ENCODE measurements at regions not wholly inside any gene's neighbourhood (a gene's known extent, or its start where the extent isn't known, plus 50 kb on each side); places are given as distances from the start of the nearest gene placed in this dataset.

DNA sequence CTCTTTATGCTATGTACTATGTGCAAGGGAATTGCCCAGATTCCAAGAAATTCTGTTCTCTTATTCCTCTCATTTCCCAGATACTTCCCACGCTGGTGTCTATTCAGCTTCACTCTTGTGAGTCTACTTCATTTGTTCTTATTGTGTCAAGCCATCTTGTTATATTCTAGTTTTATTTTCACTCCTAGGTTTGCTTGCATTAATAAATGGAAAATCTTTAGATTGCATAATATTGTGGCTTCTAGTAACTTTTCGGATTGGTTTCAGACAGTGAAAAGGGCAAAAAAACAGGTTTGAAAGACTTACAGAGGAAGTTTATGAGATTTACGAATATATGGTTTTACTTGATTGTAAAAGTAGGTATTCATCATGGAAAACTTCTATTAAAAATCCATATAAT is 128.4 kb downstream of the BTC start:
- no peak overlapping the region for H2BK5ac ChIP-seq (ENCODE audit: low read length)
- H3K27me3 ChIP-seq (ENCODE audit: control insufficient read depth in 3 of 3, insufficient read depth in 3 of 3, low read depth in 1 of 3, low read length in 3 of 3): no peaks in the 10 kb centered on the region
- no peaks in the 10 kb centered on the region for H3K9me3 ChIP-seq (replicated peaks in 1 of 2; ENCODE audit: control insufficient read depth in 2 of 2, insufficient read depth in 1 of 2, low read depth in 1 of 2, low read length in 2 of 2)
- DNase-seq (ENCODE audit: low spot score): no peak
- no peak overlapping the region for H3K23ac ChIP-seq (ENCODE audit: low read depth, low read length, poor library complexity)
- no peak overlapping the region for H3K4ac ChIP-seq (ENCODE audit: low read length)
- no peak overlapping the region for H2BK15ac ChIP-seq (ENCODE audit: low read length)
- no peak overlapping the region for H3K14ac ChIP-seq (ENCODE audit: low read length)
- no peaks in the 10 kb centered on the region for H3K79me1 ChIP-seq (ENCODE audit: low read depth, low read length)
- WGBS, 2 donors (ENCODE audit: extremely low coverage in 2 of 2, insufficient read length in 2 of 2, insufficient replicate concordance in 1 of 2): no CpG with 5 or more reads among the region's 3 CpGs
- H4K91ac ChIP-seq (ENCODE audit: low read depth, low read length, poor library complexity): no peak overlapping the region
- H3K4me3 ChIP-seq (ENCODE audit: low read length in 2 of 2): no peak overlapping the region
- H2AFZ ChIP-seq (ENCODE audit: low read length): no peak overlapping the region
- H2BK120ac ChIP-seq (ENCODE audit: low read depth, low read length): no peak overlapping the region
- H3K18ac ChIP-seq (ENCODE audit: low read length): no peak overlapping the region
- H2AK5ac ChIP-seq (ENCODE audit: low read depth, low read length): no peak overlapping the region
- H2BK12ac ChIP-seq (ENCODE audit: low read length): no peak overlapping the region
- no peak overlapping the region for H4K8ac ChIP-seq (ENCODE audit: low read depth, low read length)
- H3K9ac ChIP-seq (ENCODE audit: low read depth, low read length, poor library complexity): no peak overlapping the region
- no peaks in the 10 kb centered on the region for H3K36me3 ChIP-seq (replicated peaks in 1 of 2; ENCODE audit: control insufficient read depth in 2 of 2, insufficient read depth in 2 of 2, low read length in 2 of 2)
- peaks cover 0 to 4% of the 10 kb centered on the region in 2 donors for H3K4me1 ChIP-seq (ENCODE audit: control insufficient read depth in 2 of 2, insufficient read depth in 1 of 2, low read depth in 1 of 2, low read length in 2 of 2)
- H3K27ac ChIP-seq (replicated peaks; ENCODE audit: low read length): no peak overlapping the region
- no peak overlapping the region for H3K4me2 ChIP-seq (ENCODE audit: insufficient read depth, low read length, poor library complexity, severe bottlenecking)

DNA sequence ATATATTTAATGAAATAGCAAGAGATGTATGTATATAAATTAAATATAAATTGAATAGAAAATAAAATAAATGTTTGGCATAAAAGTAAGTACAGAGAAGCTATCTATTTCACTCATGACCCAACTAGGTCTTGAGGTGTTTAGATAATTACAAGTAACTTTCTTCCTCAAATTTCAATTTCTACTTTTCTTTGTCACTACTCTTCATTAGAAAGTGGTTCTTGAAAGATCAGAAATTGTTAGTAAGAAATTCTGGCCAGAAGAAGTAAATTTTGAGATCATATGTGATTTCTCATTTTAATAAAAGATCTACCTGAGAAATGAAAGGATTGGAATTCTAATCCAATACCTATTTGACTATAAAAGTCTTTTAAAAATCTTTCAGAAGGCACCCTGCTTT is 126.9 kb downstream of the BTC start:
- no peak overlapping the region for H3K23ac ChIP-seq (ENCODE audit: low read depth, low read length, poor library complexity)
- H2BK12ac ChIP-seq (ENCODE audit: low read length): no peak overlapping the region
- no peak overlapping the region for H3K4me3 ChIP-seq (ENCODE audit: low read length in 2 of 2)
- H3K27me3 ChIP-seq (ENCODE audit: control insufficient read depth in 3 of 3, insufficient read depth in 3 of 3, low read depth in 1 of 3, low read length in 3 of 3): no peaks in the 10 kb centered on the region
- H2BK5ac ChIP-seq (ENCODE audit: low read length): no peak overlapping the region
- H3K14ac ChIP-seq (ENCODE audit: low read length): no peak overlapping the region
- no peak for DNase-seq (ENCODE audit: low spot score)
- H3K4ac ChIP-seq (ENCODE audit: low read length): no peak overlapping the region
- no peaks in the 10 kb centered on the region for H3K9me3 ChIP-seq (replicated peaks in 1 of 2; ENCODE audit: control insufficient read depth in 2 of 2, insufficient read depth in 1 of 2, low read depth in 1 of 2, low read length in 2 of 2)
- H3K79me1 ChIP-seq (ENCODE audit: low read depth, low read length): no peaks in the 10 kb centered on the region
- H3K27ac ChIP-seq (replicated peaks; ENCODE audit: low read length): no peak overlapping the region
- H3K4me2 ChIP-seq (ENCODE audit: insufficient read depth, low read length, poor library complexity, severe bottlenecking): no peak overlapping the region
- H2AK5ac ChIP-seq (ENCODE audit: low read depth, low read length): no peak overlapping the region
- no peak overlapping the region for H3K18ac ChIP-seq (ENCODE audit: low read length)
- H3K9ac ChIP-seq (ENCODE audit: low read depth, low read length, poor library complexity): no peak overlapping the region
- no peak overlapping the region for H2AFZ ChIP-seq (ENCODE audit: low read length)
- H2BK15ac ChIP-seq (ENCODE audit: low read length): no peak overlapping the region
- no peak overlapping the region for H4K91ac ChIP-seq (ENCODE audit: low read depth, low read length, poor library complexity)
- H2BK120ac ChIP-seq (ENCODE audit: low read depth, low read length): no peak overlapping the region
- no peak overlapping the region for H4K8ac ChIP-seq (ENCODE audit: low read depth, low read length)
- H3K4me1 ChIP-seq (ENCODE audit: control insufficient read depth in 2 of 2, insufficient read depth in 1 of 2, low read depth in 1 of 2, low read length in 2 of 2): peaks cover 0 to 4% of the 10 kb centered on the region in 2 donors
- H3K36me3 ChIP-seq (replicated peaks in 1 of 2; ENCODE audit: control insufficient read depth in 2 of 2, insufficient read depth in 2 of 2, low read length in 2 of 2): no peaks in the 10 kb centered on the region

GRCh38 chr4:74667944-74668343 is 126.4 kb downstream of the BTC start:
- no peak overlapping the region for H3K18ac ChIP-seq (ENCODE audit: low read length)
- DNase-seq (ENCODE audit: low spot score): no peak
- H2BK15ac ChIP-seq (ENCODE audit: low read length): no peak overlapping the region
- H3K4me2 ChIP-seq (ENCODE audit: insufficient read depth, low read length, poor library complexity, severe bottlenecking): no peak overlapping the region
- H3K79me1 ChIP-seq (ENCODE audit: low read depth, low read length): no peaks in the 10 kb centered on the region
- H3K4me1 ChIP-seq (ENCODE audit: control insufficient read depth in 2 of 2, insufficient read depth in 1 of 2, low read depth in 1 of 2, low read length in 2 of 2): peaks cover 0 to 4% of the 10 kb centered on the region in 2 donors
- no peak overlapping the region for H2AK5ac ChIP-seq (ENCODE audit: low read depth, low read length)
- H2BK120ac ChIP-seq (ENCODE audit: low read depth, low read length): no peak overlapping the region
- H3K9me3 ChIP-seq (replicated peaks in 1 of 2; ENCODE audit: control insufficient read depth in 2 of 2, insufficient read depth in 1 of 2, low read depth in 1 of 2, low read length in 2 of 2): no peaks in the 10 kb centered on the region
- H2BK12ac ChIP-seq (ENCODE audit: low read length): no peak overlapping the region
- H2BK5ac ChIP-seq (ENCODE audit: low read length): no peak overlapping the region
- H3K36me3 ChIP-seq (replicated peaks in 1 of 2; ENCODE audit: control insufficient read depth in 2 of 2, insufficient read depth in 2 of 2, low read length in 2 of 2): no peaks in the 10 kb centered on the region
- no peak overlapping the region for H4K8ac ChIP-seq (ENCODE audit: low read depth, low read length)
- H2AFZ ChIP-seq (ENCODE audit: low read length): no peak overlapping the region
- no peak overlapping the region for H3K23ac ChIP-seq (ENCODE audit: low read depth, low read length, poor library complexity)
- no peak overlapping the region for H3K27ac ChIP-seq (replicated peaks; ENCODE audit: low read length)
- no peak overlapping the region for H4K91ac ChIP-seq (ENCODE audit: low read depth, low read length, poor library complexity)
- H3K27me3 ChIP-seq (ENCODE audit: control insufficient read depth in 3 of 3, insufficient read depth in 3 of 3, low read depth in 1 of 3, low read length in 3 of 3): no peaks in the 10 kb centered on the region
- no peak overlapping the region for H3K4me3 ChIP-seq (ENCODE audit: low read length in 2 of 2)
- no peak overlapping the region for H3K4ac ChIP-seq (ENCODE audit: low read length)
- H3K14ac ChIP-seq (ENCODE audit: low read length): no peak overlapping the region
- no peak overlapping the region for H3K9ac ChIP-seq (ENCODE audit: low read depth, low read length, poor library complexity)

DNA sequence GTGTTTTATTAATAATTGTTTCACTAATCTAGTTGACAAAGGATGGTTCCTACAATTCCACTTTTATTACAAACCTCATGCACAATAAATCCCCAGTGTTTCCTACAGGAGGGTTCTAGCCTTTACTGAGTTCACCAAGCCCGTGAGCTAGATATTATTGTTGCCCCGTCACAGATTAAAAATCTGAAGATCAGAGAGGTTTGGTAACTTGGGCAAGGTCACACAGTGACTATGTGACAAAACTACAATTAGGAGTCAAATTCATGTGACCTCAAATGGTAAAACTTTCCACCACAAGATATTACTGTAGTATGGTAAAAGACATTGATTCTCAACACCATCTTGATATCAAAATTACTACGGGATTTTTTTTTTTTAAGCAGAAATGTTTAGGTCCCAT is 124.6 kb downstream of the BTC start:
- no peak overlapping the region for H3K4me3 ChIP-seq (ENCODE audit: low read length in 2 of 2)
- H2AFZ ChIP-seq (ENCODE audit: low read length): no peak overlapping the region
- no peak overlapping the region for H2BK5ac ChIP-seq (ENCODE audit: low read length)
- no peak overlapping the region for H3K23ac ChIP-seq (ENCODE audit: low read depth, low read length, poor library complexity)
- no peaks in the 10 kb centered on the region for H3K9me3 ChIP-seq (replicated peaks in 1 of 2; ENCODE audit: control insufficient read depth in 2 of 2, insufficient read depth in 1 of 2, low read depth in 1 of 2, low read length in 2 of 2)
- no CpG with 5 or more reads among the region's 3 CpGs for WGBS, 2 donors (ENCODE audit: extremely low coverage in 2 of 2, insufficient read length in 2 of 2, insufficient replicate concordance in 1 of 2)
- H3K18ac ChIP-seq (ENCODE audit: low read length): no peak overlapping the region
- no peaks in the 10 kb centered on the region for H3K27me3 ChIP-seq (ENCODE audit: control insufficient read depth in 3 of 3, insufficient read depth in 3 of 3, low read depth in 1 of 3, low read length in 3 of 3)
- H2AK5ac ChIP-seq (ENCODE audit: low read depth, low read length): no peak overlapping the region
- no peak overlapping the region for H3K14ac ChIP-seq (ENCODE audit: low read length)
- no peak overlapping the region for H2BK15ac ChIP-seq (ENCODE audit: low read length)
- no peak overlapping the region for H2BK12ac ChIP-seq (ENCODE audit: low read length)
- no peaks in the 10 kb centered on the region for H3K36me3 ChIP-seq (replicated peaks in 1 of 2; ENCODE audit: control insufficient read depth in 2 of 2, insufficient read depth in 2 of 2, low read length in 2 of 2)
- DNase-seq (ENCODE audit: low spot score): no peak
- H2BK120ac ChIP-seq (ENCODE audit: low read depth, low read length): no peak overlapping the region
- H4K8ac ChIP-seq (ENCODE audit: low read depth, low read length): no peak overlapping the region
- H3K4me2 ChIP-seq (ENCODE audit: insufficient read depth, low read length, poor library complexity, severe bottlenecking): no peak overlapping the region
- no peak overlapping the region for H3K27ac ChIP-seq (replicated peaks; ENCODE audit: low read length)
- peaks cover 0 to 4% of the 10 kb centered on the region in 2 donors for H3K4me1 ChIP-seq (ENCODE audit: control insufficient read depth in 2 of 2, insufficient read depth in 1 of 2, low read depth in 1 of 2, low read length in 2 of 2)
- H3K4ac ChIP-seq (ENCODE audit: low read length): no peak overlapping the region
- H4K91ac ChIP-seq (ENCODE audit: low read depth, low read length, poor library complexity): no peak overlapping the region
- H3K79me1 ChIP-seq (ENCODE audit: low read depth, low read length): no peaks in the 10 kb centered on the region
- no peak overlapping the region for H3K9ac ChIP-seq (ENCODE audit: low read depth, low read length, poor library complexity)
